Hematopoietic multipotent progenitor cell treated with erythropoietin and hydrocortisone succinate and interleukin-3 and kit ligand, for 15 days (in vitro differentiated cells): ENCODE measurements at regions not wholly inside any gene's neighbourhood (a gene's known extent, or its start where the extent isn't known, plus 50 kb on each side); places are given as distances from the start of the nearest gene placed in this dataset.

ENCODE experiments used
- DNase-seq: peaks from one replicate; pipeline ENCODE4 v3.0.0-alpha.2; 2015; ENCODE audit warnings: low spot score

- DNase-seq: no peak
Observed at GRCh38 chr1:8267307-8267706, 50.6 kb upstream of the SLC45A1 start.

- no peak for DNase-seq
Observed at GRCh38 chr1:8266436-8267165, 51.3 kb upstream of the SLC45A1 start.

- DNase-seq: no peak
Observed at GRCh38 chr1:8263791-8264190, 54.1 kb upstream of the SLC45A1 start.

DNA sequence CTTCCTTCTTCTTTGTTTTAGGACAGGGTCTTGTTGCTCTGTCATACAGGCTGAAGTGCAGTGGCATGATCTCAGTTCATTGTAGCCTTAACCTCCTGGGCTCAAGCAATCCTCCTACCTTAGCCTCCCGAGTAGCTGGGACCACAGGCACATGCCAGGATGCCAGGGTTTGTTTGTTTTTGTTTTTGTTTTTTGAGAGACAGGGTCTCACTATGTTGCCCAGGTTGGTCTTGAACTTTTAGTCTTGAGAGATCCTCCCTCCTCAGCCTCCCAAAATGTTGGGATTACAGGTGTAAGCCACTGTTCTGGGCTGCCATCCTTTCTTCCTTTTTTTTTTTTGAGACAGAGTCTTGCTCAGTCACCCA is 56.5 kb upstream of the SLC45A1 start:
- no peak for DNase-seq

GRCh38 chr1:8259498-8260290 is 58.2 kb upstream of the SLC45A1 start:
- DNase-seq: no peak

GRCh38 chr1:8257621-8258020 is 60.3 kb upstream of the SLC45A1 start:
- no peak for DNase-seq

GRCh38 chr1:8256321-8256720 is 61.6 kb upstream of the SLC45A1 start:
- no peak for DNase-seq

DNA sequence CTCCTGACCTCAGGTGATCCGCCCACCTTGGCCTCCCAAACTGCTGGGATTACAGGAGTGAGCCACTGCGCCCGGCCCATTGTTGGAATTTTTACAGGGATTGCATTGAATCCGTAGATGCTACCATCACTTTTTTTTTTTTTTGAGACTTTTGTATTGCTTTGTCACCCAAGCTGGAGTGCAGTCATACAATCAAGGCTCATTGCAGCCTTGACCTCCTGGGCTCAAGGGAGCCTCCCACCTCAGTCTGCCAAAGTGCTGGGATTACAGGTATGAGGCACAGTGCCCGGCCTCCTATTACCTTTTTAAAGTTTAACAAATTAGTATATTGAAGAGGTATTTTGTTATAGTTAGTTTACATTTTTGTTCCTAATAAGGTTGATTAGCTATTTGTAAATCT is 62.2 kb upstream of the SLC45A1 start:
- DNase-seq: no peak

DNA sequence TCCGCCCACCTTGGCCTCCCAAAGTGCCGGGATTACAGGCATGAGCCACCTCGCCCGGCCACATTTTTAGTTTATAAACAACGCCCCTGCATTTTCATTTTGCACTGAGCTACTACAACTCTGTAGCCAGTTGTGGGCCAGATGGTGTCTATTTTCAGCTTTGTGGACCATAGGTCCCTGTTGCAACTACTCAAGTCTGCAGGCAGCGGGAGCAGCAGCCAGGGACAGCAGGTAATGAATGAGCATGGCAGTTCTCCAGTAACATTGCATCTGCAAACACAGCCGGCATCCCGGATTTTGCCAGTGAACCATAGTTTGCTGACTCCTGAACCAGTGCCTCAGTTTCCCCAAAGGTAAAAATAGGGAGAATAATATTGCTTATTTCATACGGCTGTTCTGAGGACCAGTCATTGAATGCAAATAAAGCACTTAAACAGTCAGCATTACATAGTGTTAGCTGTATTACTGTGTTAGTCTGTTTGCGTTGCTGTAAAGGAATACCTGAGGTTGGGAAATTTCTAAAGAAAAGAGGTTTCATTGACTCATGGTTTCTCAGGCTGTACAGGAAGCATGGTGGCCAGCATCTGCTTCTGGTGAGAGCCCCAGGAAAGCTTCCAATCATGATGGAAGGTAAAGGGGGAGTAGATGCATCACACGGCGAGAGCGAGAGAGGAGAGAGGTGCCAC is 65.5 kb upstream of the SLC45A1 start:
- DNase-seq: no peak

DNA sequence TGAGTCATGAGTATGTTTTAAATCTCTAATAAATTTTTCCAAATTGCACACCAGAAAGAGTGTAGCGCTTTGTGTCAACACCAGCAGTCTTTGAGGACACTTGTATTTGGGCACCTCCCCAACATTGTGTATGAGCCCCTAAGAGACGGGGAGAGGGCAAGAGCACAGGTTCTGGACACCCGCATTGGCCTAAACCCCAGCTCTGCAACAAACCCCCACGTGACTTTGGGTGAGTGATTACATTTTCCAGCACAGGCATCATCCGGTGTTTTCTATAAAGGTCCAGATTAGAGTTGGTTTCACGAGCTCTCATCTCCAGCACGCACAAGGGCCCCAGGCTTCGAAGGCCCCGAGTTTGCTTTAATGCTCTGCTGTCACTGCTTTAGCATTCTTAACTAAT is 66.3 kb upstream of the SLC45A1 start:
- DNase-seq: no peak

GRCh38 chr1:8249838-8250237 is 68.1 kb upstream of the SLC45A1 start:
- no peak for DNase-seq

- DNase-seq: no peak
Observed at GRCh38 chr1:8247811-8248436, 70.0 kb upstream of the SLC45A1 start.

DNA sequence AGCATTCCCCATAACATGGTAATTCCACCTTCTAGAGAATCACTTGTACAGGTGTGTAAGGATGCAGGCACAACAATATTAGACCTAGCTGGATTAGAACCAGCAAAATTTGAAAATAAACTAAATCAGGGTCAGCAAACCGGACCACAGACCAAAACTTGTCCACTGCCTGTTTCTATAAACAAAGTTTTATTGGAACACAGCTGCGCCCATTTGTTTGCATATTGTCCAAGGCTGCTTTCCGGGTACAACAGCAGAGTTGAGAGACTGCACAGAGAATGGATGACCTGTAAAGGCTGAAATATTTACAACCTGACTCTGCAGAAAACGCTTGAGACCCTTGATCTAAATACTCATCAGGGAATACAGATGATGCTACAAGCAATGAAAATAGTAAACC is 73.6 kb upstream of the SLC45A1 start:
- DNase-seq: no peak

DNA sequence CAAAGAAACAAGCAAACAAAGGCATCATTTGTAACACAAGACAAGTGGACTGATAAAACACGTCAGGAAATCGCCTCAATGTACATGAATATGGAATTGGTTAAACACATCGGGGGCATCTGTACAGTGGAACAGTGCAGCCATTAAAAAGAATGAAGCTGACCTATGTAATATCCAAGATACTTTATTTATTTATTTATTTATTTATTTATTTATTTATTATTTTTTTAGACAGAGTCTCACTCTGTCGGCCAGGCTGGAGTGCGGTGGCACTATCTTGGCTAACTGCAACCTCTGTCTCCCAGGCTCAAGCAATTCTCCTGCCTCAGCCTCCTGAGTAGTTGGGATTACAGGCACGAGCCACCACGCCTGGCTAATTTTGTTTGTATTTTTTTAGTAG is 75.4 kb upstream of the SLC45A1 start:
- no peak for DNase-seq

GRCh38 chr1:8241417-8242014 is 76.4 kb upstream of the SLC45A1 start:
- no peak for DNase-seq

GRCh38 chr1:8239306-8240023 is 78.4 kb upstream of the SLC45A1 start:
- DNase-seq: no peak

- DNase-seq: no peak
Observed at GRCh38 chr1:8239039-8239305, 78.9 kb upstream of the SLC45A1 start.

DNA sequence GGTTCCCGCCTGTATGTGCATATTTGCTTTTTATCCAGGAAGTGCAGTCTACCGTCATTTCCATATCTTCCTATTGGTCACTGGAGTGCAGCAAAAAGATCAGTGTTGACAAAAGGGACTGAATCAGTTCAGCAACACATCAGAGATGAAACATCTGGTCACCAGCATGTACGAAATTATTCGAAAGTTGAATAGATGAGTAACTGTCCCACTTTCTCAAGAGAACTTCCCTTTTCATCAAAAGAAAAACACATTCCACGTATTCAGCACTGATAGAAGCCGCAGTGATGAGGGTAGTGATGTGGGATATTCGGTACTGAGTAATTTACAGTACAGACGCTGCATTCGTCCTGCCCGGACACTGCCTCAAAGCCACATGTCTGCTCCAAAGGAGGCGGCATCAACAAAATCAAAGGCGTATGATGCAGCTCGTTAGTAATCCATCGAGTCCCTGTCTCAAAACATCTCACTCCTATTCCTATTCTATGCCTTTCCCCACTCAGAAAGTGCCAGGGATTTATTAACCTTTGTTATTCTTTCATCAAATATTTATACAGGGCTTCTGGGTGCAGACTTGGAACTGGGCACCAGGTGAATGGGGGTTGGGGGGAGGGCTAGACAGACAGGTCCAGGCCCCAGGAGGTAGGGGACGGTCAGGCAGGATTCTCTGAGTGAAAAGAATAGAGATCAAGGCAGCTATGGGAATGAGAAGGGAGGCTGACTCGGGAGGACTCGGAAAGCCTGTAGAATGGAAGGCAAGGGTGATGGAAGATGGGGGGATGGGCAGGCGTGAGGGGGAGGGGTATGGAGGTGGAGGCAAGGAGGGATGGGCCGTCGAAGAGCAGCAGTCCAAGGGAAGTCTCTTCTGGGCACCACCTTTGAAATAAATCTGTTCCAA is 79.5 kb upstream of the SLC45A1 start:
- no peak for DNase-seq

- no peak for DNase-seq
Observed at GRCh38 chr1:8232036-8232757, 85.7 kb upstream of the SLC45A1 start.

- no peak for DNase-seq
Observed at GRCh38 chr1:8230292-8230621, 87.7 kb upstream of the SLC45A1 start.
